GM20000 (cell line): ENCODE measurements at regions not wholly inside any gene's neighbourhood (a gene's known extent, or its start where the extent isn't known, plus 50 kb on each side); places are given as distances from the start of the nearest gene placed in this dataset.

Source experiments
- DNase-seq: peaks from one replicate; pipeline ENCODE4 v3.0.0; 2012; ENCODE audit warnings: low spot score
- TF ChIP-seq, protein P1 (sequence below): IDR thresholded peaks from 2 replicates; pipeline ENCODE4 v1.5.1; 2012; ENCODE audit warnings: mild to moderate bottlenecking, control low read depth; ENCODE audit errors: extremely low read depth, missing control alignments

DNA sequence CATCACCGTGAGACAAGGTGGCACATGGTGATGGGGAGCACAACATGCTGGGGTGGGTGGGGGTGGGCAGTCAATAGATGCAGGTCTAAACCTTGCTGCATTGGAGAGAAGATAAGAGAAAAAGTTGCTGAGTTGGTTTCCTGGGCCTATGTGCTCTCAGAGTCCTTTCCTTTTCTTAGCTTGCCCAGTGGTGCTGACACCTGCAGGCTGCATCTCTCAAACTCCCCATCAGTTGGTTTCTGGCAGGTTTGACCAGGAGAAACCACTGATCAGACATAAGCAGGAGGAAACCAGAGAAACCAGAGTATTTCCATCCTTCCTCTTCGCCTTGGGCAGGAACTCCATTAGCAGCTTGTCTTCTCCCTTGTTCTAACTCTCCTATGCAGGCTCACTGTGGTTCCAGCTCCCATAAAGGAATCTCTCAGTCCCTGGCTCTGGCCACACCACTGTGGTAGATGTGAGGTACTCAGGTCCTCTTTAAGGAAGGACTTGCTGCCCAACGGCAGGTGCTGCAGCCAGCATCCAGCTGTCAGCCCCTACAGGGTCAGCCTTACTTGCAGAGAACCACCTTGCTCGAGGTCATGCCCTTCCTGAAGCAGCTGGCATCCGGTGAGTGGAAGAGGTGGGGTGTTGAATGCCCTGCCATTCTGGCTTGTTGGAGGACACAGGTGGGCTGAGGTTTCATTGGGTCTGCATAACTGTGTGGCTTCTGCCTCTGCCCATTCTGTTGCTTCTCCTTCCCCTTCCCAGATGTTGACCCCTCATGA lies 172.3 kb upstream of the ANKRD28 start:
- DNase-seq = no peak

DNA sequence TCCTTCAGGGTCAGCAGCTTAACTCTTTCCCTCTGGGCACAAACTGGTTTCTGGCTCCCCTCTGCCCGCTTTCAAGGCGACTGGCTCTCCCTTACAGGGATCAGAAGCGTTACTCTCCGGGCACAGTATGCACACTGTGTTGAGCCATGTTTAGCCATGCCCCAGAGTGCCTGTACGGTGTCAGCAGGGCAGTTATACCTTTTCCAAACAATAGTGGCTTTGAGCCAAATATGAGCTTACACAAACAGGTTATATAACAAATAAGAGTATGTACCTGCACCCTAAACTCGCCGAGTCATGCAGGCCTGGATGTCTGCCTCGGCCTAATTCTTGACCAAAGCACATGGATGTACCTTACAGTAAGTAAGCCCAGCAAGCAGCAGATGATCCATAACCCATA lies 175.6 kb upstream of the ANKRD28 start:
- TF ChIP-seq, protein P1, sequence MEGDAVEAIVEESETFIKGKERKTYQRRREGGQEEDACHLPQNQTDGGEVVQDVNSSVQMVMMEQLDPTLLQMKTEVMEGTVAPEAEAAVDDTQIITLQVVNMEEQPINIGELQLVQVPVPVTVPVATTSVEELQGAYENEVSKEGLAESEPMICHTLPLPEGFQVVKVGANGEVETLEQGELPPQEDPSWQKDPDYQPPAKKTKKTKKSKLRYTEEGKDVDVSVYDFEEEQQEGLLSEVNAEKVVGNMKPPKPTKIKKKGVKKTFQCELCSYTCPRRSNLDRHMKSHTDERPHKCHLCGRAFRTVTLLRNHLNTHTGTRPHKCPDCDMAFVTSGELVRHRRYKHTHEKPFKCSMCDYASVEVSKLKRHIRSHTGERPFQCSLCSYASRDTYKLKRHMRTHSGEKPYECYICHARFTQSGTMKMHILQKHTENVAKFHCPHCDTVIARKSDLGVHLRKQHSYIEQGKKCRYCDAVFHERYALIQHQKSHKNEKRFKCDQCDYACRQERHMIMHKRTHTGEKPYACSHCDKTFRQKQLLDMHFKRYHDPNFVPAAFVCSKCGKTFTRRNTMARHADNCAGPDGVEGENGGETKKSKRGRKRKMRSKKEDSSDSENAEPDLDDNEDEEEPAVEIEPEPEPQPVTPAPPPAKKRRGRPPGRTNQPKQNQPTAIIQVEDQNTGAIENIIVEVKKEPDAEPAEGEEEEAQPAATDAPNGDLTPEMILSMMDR = no peak

More for the DNA sequence above, 172.3 kb upstream of the ANKRD28 start:
- TF ChIP-seq, protein P1 = no peak

DNA sequence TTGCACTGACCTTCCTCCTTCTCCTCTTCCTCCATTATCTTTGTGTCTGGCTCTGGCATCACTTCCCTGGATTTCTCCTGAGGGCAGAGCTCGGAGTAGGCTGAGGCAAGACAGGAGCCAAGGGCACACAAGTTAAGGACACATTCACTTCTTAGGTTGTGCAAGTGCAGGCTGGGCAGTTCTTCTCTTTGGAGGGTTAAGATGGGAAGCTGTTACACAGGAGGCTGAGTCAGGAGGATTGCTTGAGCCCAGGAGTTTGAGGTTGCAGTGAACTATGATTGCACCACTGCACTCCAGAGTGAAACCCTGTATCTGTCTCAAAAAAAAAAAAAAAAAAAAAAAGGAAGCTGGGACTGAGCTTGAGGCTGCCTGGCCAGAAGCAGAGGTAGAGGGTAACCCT lies 176.2 kb upstream of the ANKRD28 start:
- TF ChIP-seq, protein P1 = no peak

More for the DNA sequence above, 175.6 kb upstream of the ANKRD28 start:
- DNase-seq = no peak

DNA sequence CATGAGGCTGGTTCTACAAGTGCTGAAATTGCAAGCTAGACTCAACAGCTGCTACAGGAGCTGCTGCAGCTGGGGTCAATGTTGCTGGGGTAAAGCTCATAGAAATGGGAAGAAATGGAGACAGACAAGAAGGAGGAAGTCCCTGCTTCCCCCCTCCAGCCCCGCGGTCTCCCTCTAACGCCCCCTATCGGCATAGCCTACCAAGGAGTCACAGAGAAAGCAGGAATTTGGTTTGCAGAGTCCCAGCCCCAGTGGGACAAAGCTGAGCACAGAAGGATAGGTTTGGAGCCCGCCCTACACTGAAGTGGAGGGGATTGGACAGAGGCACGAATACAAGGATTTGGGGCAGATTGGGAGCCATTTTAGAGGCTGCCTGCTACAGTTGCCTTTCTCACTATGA lies 176.9 kb upstream of the ANKRD28 start:
- DNase-seq = no peak
- TF ChIP-seq, protein P1 = no peak

More for the DNA sequence above, 176.2 kb upstream of the ANKRD28 start:
- DNase-seq = no peak

DNA sequence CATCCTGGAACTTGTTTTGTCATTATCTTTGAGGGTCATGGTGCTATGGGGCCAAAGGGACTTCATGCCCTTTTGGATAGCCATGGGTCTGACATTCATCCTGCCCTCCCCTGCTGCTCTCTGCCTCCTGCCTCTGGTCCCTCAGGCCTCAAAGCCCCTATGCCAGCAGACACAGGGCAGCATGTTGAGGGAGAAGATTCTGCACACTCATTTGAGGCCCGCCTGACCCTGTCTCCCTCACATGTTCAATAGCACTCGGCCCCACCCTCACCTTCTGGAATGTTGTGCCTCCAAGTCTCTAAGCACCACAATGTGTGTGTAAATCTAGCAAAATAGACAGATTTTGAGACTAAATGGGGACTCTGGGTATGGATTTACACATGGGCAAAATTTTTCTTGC lies 178.7 kb upstream of the ANKRD28 start:
- DNase-seq = no peak
- TF ChIP-seq, protein P1 = no peak

DNA sequence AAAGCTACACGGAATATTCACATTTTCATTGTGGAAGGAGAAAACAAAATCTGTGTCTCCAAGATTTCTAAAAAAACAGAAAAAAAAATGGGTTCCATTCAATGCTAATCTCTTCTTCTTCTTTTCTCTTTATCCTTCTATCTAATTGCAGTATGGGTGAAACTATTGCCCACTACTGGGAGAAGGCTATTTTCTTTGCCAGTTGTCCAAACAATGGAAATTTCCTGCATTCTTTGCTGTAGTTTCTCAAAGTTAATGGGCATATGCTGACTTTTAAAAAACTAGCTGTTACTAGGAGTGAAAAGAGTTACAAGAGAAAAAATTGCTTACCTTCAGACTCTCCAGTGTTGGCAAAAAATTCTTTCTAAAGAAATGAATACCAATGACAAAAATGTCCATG lies 179.3 kb upstream of the ANKRD28 start:
- DNase-seq = no peak
- TF ChIP-seq, protein P1 = no peak

DNA sequence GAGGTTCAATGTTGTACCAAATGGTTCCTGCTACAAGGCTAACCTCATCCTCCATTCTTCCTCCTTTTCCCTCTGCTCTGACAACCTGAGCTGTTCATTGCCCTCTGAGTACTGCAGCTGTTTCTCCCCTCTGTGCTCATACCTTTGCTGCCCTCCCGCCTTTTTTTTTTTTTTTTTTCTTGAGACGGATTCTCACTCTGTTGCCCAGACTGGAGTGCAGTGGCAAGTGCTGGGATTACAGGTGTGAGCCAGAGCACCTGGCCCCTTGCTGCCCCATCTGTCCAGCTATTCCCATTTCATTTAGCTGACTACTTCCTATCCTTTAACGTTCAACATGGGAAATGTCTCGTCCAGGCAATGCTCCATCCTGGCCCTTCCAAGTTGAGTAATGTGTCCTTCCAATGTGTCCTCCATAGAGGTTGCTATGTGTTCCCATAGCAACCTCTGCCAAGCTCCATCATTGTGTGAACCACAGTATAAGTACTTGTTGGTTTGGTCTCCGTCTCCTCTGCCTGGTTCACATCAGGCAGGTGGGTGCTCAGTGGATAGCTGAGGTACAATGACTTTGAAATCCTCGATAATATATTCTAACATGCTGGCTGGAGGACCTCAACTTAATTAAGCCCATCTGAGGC lies 179.9 kb upstream of the ANKRD28 start:
- no peak for DNase-seq
- TF ChIP-seq, protein P1 = no peak
